ENCODE measurements at regions not wholly inside any gene's neighbourhood (a gene's known extent, or its start where the extent isn't known, plus 50 kb on each side); places are given as distances from the start of the nearest gene placed in this dataset.
"Not testable (repeated sequence)": the region's sequence is repeated elsewhere in the genome, so short reads cannot be mapped to it uniquely, and the experiment has no call there.

- DNase-seq, result not testable (repeated sequence)
These were observed 103.7 kb upstream of the NBPF26 start for GRCh38 chr1:120619867-120620692.

DNA sequence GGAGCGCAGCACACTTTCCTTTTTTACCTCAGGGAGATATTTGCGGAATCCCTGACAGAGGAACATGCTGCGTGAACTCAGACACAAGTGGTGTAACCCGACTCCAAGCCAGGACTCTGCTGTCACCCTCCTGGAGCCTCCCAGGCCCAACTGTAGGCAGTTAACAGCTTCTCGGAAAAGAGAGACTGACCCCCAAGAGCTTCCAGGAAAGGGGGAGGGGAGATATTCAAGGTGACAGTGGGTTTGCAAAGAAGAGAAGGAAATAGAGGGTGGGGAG, 103.1 kb upstream of the NBPF26 start:
- DNase-seq, result not testable (repeated sequence)

DNA sequence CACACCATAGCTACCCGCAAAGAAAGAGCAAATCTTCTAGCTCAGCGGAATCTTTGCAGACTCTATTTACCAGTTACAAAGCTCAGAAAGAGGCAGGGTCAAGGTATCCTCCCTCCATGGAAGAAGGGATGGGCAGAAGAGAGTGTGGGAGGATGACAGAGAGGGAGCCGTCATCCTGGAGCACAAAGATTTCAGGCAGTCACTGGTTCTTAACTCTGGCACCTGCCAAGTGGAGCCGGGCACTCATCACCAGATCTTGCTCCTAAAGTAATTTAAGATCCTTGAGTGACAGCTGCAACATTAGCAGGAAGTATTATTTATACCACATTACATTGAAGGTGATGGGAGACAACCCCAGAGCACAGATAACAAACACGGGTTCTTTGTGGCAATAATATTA, 102.5 kb upstream of the NBPF26 start:
- DNase-seq, result not testable (repeated sequence)

DNA sequence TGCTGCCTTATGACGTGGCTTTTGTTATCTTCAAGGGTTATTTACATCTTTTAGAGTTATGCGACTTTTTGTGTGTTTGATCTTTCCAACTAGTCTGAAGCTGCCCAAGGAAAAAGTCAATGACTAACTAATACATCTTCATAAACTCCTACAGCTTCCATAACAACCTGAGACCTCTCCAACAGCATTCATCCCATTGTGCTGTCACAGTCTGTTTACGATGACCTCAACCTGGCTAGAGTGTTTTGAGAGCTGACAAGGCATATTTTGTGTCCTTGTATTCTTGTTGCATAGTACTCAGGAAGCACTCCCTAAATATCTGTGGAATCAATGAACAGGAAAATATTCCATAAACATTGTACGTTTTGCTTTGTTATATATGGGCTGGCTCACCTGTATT, 100.2 kb upstream of the NBPF26 start:
- not testable (repeated sequence) for DNase-seq

DNA sequence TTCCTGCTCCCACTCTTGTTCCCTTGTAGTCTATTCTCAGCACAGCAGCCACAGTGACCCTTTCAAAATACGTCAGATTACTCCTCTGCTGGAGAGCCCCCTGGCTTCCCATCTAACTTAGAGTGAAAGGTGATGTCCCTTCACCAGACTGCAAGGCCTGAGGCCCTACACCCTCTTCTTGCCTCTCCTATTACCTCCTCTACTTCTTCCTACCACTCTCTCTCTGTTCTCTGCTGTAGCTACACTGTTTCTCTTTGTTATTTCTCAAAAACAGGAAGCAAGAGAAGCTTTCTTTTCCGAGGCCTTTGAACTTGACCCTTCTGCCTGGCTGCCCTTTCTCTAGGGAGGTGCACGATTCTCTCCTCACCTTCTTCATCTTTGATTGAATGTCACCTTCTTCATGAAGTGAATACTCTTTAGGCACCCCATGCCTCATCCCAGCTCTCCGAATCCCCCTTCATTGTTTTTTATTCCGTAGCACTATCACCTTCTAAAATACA, 99.1 kb upstream of the NBPF26 start:
- DNase-seq, result not testable (repeated sequence)

DNA sequence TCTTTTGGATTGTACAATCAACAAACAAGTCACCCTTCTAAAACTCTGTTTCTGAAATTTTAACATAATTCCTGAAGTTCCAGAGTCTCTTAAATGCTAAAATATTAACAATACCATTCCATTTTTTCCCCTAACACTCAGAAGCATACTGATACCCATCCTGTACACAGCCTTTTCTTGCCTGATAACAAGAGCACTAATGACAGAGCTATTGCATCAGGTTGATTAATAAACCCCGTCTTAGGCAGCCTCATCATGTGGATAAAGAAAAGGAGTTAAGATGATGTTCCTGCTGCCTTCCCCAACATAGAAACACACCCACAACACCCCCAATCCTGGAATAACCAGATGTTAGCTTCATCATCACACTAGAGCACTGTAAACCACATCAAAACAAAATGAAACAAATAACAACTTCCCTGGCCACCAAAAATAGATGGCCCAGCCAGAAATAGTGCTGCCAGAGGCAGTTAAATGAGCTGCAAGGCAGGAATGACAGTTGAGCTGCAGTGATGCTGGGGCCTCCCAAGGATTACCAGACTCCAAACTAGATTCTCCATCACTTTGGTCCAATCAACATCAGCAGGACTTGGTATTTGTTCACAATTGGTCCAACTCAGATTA, 93.8 kb upstream of the NBPF26 start:
- DNase-seq, result not testable (repeated sequence)

DNA sequence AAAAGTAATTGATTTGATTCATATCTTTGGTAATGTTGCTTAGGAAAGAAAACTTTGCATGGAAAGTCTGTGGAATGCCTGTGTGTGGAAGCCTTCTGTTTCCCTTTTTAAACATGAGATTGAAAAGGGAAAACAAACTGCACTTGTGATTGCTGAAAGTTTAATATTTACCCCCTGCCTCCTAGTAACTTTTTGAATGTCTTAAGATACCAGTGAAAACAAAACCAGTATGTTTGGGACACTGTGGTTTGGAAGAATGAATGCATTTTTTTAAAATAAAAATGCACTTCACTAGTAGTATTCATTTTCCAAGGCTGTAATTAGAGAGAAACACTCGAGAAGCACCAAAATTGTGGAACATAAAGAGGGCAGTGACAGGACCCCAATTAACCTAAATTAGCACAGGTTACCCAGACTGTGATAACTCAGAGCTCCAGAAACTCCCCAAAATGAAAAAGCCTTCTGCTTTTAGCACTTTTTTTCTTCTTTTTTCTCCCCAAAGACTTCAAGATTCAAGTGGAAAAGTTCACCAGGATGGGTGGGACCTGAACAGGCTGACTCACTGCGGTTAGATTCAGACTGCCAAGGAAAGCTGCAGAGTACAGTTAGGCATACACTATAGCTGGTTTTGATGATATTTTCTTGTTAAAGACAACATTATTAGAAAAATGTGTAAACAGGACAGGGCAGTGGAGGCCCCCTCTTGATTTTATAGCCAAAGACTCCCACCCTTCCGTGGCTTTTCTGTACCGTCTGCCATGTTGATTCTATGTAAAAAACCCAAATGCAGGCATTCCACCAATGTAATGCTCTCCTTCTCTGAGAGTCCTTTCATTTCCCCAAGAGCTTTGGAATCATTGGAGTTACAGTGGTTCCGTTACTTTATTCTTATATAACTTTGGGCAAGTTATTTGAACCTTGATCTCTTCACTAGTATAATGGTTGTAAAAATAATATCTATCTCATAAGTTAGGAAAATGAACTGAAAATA, 88.6 kb upstream of the NBPF26 start:
- DNase-seq, result not testable (repeated sequence)

DNA sequence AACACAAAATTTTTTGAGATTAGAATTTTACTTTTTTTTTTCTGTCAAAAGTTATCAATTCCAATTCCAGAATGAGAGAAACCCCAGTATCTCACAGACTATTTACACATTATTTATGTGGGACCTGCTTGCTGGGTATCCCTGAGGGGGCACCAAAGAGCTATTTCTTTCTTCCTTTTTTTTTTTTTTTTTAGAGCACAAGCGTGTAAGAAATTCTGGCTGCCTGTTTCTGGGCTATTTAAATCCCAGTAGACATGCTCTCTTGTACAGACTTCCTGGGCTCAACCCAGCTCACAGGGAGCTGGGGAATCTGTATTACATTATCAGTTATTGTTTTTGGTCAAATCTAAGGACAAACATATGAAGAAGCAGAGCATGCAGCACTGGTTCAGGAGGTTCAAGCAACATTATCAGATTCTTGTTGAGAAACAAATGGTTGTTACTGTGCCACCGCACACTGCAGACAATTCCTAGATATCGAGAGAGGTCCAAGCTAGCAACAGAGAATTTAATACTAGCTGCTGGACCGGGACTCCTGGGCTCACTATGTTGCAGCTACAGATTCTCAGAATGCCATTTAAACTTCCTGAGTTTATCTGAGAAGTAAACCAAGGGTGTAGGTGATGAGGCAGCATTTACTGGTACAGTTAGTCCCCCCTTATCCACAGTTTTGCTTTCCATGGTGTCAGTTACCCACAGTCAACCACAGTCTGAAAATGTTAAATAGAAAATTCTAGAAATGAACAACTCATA, 83.3 kb upstream of the NBPF26 start:
- DNase-seq, result not testable (repeated sequence)

- DNase-seq, result not testable (repeated sequence)
These were observed 82.8 kb upstream of the NBPF26 start for GRCh38 chr1:120641014-120641302.

- not testable (repeated sequence) for DNase-seq
These were observed 76.6 kb upstream of the NBPF26 start for GRCh38 chr1:120647182-120647581.

DNA sequence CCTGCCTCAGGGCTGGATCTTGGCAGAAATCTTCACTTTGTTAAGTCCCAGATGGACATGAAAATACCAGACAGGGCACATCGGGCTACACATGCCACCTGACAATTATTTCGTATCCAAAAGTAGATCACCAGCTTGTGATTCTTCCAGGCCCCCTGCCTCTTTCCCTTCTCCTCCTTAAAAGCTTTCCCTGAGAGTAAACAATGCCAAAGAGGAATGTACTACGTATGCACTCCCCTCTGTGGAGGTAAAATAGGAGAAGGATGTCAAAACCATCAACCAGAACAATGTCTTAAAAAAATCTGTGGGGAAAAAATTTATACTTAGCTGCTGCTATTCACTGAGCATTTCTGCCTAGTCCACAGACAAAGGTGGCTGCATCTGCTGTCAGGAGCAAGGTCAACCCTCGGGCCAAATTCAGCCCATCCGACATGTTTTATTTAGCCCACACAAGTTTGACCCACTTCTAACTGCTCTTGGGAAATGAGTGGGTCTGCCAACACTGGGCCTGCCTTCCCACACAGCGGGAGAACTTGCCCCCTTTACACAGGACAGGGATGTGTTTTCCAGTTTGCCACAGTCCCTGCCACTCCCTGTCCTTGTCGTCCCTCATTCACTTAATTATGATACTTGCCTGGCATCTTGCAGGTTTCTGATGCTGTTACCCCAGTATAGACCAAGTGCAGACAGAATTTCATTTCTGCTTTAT, 74.7 kb upstream of the NBPF26 start:
- DNase-seq, result not testable (repeated sequence)

GRCh38 chr1:120649730-120650129, 74.0 kb upstream of the NBPF26 start:
- not testable (repeated sequence) for DNase-seq

GRCh38 chr1:120654114-120654513, 69.6 kb upstream of the NBPF26 start:
- DNase-seq, result not testable (repeated sequence)

DNA sequence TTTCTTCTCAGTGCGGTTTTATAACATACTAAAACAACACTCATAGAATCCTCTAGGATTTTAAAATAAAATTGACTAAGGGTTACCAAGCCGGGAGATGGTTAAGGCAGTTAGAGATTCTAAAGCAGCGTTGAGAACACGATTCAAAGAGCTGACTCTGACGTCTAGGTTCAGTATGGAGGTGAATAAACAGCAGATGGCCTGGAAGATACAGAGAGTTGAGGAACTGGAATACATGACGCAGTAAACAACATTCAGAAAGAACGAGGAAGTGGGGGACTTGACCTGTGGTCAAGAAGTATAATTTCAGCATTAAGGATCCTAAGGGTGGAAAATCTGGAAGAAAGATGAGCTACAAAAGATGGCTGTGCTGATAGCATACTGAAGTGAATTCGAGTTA, 68.4 kb upstream of the NBPF26 start:
- not testable (repeated sequence) for DNase-seq

DNA sequence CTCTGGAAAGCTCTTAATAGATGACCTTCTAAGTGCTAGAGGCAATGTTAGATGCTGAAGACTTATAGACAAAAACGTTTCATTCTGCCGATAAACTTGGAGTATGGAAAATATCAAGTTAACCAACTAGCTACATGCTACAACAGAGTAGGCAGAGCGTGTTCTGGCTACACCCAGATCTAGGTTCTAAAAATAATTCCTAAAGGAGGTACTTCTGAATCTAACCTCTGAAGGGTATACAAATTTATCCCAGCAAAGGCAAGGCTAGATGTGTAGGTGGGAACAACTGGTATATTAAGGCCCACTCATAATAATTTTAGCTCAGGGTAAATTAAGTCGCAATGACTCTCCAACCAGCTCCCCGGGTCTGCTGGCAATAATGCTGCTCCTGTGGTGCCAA, 67.6 kb upstream of the NBPF26 start:
- DNase-seq, result not testable (repeated sequence)

DNA sequence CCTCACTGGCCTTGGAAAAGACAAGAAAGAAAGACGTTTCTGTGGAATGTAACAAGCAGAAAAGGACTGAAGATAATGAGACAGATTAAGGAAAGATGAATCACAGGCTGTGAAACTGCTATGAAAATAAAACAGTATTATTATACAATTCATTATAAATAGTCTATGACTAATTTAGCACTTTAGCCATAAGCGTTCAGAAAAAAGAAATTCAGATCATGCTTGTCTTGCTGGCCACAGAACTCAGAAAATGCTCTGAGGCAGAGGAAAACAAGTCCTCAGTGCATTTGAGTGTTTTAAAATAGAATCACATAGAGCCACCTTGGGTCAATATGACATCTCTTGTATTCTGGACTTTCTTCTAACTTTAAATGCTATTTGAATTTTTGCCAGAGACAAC, 65.9 kb upstream of the NBPF26 start:
- not testable (repeated sequence) for DNase-seq

DNA sequence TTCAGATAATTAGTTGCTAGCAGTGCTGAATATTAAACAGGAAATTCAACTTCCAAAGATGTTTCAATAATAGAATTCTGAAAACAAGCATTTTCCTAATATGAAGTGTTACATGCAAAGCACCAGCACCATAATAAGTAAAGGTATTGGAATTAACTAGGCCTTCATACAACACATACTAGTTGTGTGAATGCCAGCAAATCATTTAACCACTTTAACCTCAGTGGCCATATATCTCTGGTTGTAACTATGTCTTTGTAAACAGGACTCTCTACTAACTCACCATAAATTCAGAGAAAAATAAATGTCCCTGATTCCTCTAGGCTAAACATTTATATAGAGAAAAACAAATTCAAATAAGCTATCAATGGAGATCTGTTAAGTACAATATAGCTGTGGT, 65.1 kb upstream of the NBPF26 start:
- not testable (repeated sequence) for DNase-seq

- DNase-seq, result not testable (repeated sequence)
These were observed 64.6 kb upstream of the NBPF26 start for GRCh38 chr1:120659133-120659532.

- not testable (repeated sequence) for DNase-seq
These were observed 59.1 kb upstream of the NBPF26 start for GRCh38 chr1:120664376-120665249.

DNA sequence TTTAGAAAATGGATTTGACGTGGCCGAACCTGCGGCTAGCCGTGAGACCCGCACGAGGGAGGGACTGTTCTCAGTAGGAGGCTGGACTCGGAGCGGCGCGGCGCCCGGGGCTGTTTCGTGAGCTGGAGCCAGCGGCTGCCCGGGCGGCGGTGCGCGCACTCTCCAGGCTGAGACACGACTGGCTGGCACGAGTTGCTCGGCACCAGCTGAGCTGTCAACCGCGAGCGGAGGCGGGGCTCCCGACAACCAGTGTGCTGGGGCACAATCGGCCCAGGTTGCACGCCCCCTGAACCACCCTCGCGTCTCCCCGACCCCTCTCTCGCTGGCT, 58.5 kb upstream of the NBPF26 start:
- DNase-seq, result peak in 1 of 2 donors; percentile 1

DNA sequence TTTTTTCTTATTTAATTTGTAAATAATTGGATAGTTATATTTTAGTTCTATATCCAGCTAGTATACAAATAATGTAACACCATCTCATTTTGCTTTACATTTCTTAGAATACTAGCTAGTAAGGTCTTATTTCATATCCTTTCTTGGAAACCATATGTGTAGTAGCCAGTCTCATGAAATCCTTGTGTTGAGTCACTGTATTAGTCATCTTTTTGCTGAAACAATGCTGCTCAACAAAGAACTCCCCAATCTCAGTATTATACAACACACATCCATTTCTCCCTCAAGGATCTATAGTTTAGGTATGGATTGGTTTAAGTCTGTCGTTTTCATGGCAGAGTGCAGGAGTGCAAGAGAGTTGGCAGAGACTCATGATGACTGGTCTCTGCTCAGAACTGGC, 55.6 kb upstream of the NBPF26 start:
- not testable (repeated sequence) for DNase-seq
